ENCODE measurements at regions not wholly inside any gene's neighbourhood (a gene's known extent, or its start where the extent isn't known, plus 50 kb on each side); places are given as distances from the start of the nearest gene placed in this dataset.

- no peak for TF ChIP-seq POLR2A (IDR thresholded peaks at IDR 0.05)
- no peak for TF ChIP-seq CTCF (IDR thresholded peaks at IDR 0.05)
Observed at GRCh38 chr5:110034056-110034600, 344.4 kb downstream of the MAN2A1 start.
